Suprapubic skin (tissue), 4 donors: ENCODE measurements at regions not wholly inside any gene's neighbourhood (a gene's known extent, or its start where the extent isn't known, plus 50 kb on each side); places are given as distances from the start of the nearest gene placed in this dataset.
A peak's percentile ranks its signal among the peaks of the same experiment; 100 is the strongest.
"Not testable (repeated sequence)": the region's sequence is repeated elsewhere in the genome, so short reads cannot be mapped to it uniquely, and the experiment has no call there.

Source experiments
- DNase-seq, 2 donors: peaks; one replicate each; pipeline ENCODE4 v3.0.0-alpha.2; 2019; ENCODE audit warnings: low spot score in 2 of 2
- H3K27ac ChIP-seq: fragments of 200-600 bp; sonication (generic); one replicate; pipeline ENCODE4 v1.5.1; 2019
- H3K27me3 ChIP-seq: fragments of 200-600 bp; sonication (generic); one replicate; pipeline ENCODE4 v1.5.1; 2019
- H3K36me3 ChIP-seq: fragments of 200-600 bp; sonication (generic); one replicate; pipeline ENCODE4 v1.5.1; 2019
- H3K4me1 ChIP-seq: fragments of 200-600 bp; sonication (generic); one replicate; pipeline ENCODE4 v1.5.1; 2019
- H3K4me3 ChIP-seq: fragments of 200-600 bp; sonication (generic); one replicate; pipeline ENCODE4 v1.5.1; 2019; ENCODE audit warnings: mild to moderate bottlenecking
- H3K9me3 ChIP-seq: fragments of 200-600 bp; sonication (generic); one replicate; pipeline ENCODE4 v1.5.1; 2019
- EP300 ChIP-seq: sonication (generic); formaldehyde crosslinking; IDR thresholded peaks from one replicate; pipeline ENCODE4 v1.6.1; 2017; ENCODE audit warnings: antibody characterized with exemption
- POLR2A ChIP-seq, 2 donors: fragments of 450-650 bp; IDR thresholded peaks; one replicate each; pipeline ENCODE4 v1.6.1; 2017; ENCODE audit warnings: antibody characterized with exemption in 2 of 2, mild to moderate bottlenecking in 2 of 2, moderate library complexity in 2 of 2
- POLR2AphosphoS5 ChIP-seq, 3 donors: sonication (generic); formaldehyde crosslinking; IDR thresholded peaks; one replicate each; pipeline ENCODE4 v1.6.1; 2017; ENCODE audit warnings: antibody characterized with exemption in 3 of 3
- WGBS: methylation state at CpG from one replicate; pipeline ENCODE4 v1.1.5; 2018; 5-methylcytosine and 5-hydroxymethylcytosine counted together
- TF ChIP-seq, protein P1 (sequence below), 2 donors: fragments of 200-600 bp in 1 of 2; fragments of 450-650 bp in 1 of 2; sonication (generic) in 1 of 2; IDR thresholded peaks; one replicate each; pipeline ENCODE4 v1.5.1; 2016 to 2019; ENCODE audit warnings: antibody characterized with exemption in 2 of 2, mild to moderate bottlenecking in 1 of 2, moderate library complexity in 1 of 2

DNA sequence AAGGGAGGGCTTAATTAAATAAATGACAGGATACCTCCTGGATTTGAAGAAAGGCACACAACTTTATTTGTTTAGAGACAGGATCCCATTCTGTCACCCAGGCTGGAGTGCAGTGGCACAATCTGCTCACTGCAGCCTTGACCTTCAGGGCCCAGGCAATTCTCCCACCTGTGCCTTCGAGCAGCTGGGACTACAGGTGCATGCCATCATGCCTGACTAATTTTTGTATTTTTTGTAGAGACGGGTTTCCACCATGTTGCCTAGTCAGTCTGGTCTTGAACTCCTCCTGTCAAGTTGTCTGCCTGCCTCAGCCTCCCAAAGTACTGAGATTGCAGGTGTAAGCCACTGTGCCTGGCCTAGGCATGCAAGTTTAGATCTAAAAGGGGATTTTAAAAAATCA is 272.7 kb upstream of the MBL2 start:
- no peaks in the 10 kb centered on the region for H3K27me3 ChIP-seq
- H3K9me3 ChIP-seq = no peaks in the 10 kb centered on the region
- H3K36me3 ChIP-seq = no peaks in the 10 kb centered on the region
- WGBS = 58% methylated on average over 2 of the region's 2 CpGs
- no peak for TF ChIP-seq EP300
- TF ChIP-seq POLR2AphosphoS5 (IDR thresholded peaks at IDR 0.05) = no peak
- TF ChIP-seq POLR2A (IDR thresholded peaks at IDR 0.05) = no peak
- TF ChIP-seq, protein P1, sequence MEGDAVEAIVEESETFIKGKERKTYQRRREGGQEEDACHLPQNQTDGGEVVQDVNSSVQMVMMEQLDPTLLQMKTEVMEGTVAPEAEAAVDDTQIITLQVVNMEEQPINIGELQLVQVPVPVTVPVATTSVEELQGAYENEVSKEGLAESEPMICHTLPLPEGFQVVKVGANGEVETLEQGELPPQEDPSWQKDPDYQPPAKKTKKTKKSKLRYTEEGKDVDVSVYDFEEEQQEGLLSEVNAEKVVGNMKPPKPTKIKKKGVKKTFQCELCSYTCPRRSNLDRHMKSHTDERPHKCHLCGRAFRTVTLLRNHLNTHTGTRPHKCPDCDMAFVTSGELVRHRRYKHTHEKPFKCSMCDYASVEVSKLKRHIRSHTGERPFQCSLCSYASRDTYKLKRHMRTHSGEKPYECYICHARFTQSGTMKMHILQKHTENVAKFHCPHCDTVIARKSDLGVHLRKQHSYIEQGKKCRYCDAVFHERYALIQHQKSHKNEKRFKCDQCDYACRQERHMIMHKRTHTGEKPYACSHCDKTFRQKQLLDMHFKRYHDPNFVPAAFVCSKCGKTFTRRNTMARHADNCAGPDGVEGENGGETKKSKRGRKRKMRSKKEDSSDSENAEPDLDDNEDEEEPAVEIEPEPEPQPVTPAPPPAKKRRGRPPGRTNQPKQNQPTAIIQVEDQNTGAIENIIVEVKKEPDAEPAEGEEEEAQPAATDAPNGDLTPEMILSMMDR (IDR thresholded peaks at IDR 0.05) = no peak
- no peak overlapping the region for H3K4me3 ChIP-seq
- DNase-seq = no peak
- H3K27ac ChIP-seq = no peak overlapping the region
- H3K4me1 ChIP-seq = no peaks in the 10 kb centered on the region

DNA sequence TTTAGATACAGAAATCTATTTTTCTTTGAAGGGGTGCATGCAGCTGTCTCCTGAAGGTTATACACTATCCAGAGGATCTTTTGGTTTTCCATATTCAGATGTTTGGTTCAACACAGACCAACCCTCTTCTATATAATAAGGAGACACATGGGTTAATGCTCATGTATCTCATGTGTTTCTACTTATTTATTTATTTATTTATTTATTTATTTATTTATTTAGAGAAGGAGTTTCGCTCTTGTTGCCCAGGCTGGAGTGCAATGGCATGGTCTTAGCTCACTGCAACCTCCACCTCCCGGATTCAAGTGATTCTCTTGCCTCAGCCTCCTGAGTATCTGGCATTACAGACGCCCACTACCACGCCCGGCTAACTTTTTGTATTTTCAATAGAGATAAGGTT is 263.2 kb upstream of the MBL2 start:
- H3K27ac ChIP-seq, H3K36me3 ChIP-seq, H3K27me3 ChIP-seq, H3K9me3 ChIP-seq, H3K4me3 ChIP-seq, H3K4me1 ChIP-seq, DNase-seq: not testable (repeated sequence)
- WGBS = 79% methylated on average over 5 of the region's 5 CpGs

DNA sequence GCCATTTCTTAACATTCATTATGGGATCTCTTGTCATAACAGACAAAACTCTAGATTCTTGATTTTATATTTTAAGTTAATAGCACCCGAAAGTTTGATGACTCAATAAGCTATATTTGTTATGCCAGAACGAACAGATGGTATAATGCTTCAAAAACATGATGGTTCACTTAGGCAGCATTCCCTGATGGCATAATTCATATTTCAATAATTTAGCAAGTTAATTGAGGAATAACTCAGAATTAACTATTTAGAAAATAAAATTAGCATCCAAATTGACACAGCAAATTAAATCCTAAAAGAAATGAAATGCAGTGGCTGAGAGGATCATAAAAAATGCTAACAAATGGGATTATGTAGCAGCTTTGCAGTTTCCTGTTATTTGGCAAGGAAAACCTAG is 260.8 kb upstream of the MBL2 start:
- no peak for TF ChIP-seq POLR2A (IDR thresholded peaks at IDR 0.05)
- TF ChIP-seq EP300 = no peak
- H3K36me3 ChIP-seq = no peaks in the 10 kb centered on the region
- peaks cover 6% of the 10 kb centered on the region for H3K4me1 ChIP-seq
- no peak overlapping the region for H3K4me3 ChIP-seq
- DNase-seq = no peak
- 52% methylated on average over 2 of the region's 2 CpGs for WGBS
- no peaks in the 10 kb centered on the region for H3K9me3 ChIP-seq
- H3K27me3 ChIP-seq = no peaks in the 10 kb centered on the region
- no peak overlapping the region for H3K27ac ChIP-seq

DNA sequence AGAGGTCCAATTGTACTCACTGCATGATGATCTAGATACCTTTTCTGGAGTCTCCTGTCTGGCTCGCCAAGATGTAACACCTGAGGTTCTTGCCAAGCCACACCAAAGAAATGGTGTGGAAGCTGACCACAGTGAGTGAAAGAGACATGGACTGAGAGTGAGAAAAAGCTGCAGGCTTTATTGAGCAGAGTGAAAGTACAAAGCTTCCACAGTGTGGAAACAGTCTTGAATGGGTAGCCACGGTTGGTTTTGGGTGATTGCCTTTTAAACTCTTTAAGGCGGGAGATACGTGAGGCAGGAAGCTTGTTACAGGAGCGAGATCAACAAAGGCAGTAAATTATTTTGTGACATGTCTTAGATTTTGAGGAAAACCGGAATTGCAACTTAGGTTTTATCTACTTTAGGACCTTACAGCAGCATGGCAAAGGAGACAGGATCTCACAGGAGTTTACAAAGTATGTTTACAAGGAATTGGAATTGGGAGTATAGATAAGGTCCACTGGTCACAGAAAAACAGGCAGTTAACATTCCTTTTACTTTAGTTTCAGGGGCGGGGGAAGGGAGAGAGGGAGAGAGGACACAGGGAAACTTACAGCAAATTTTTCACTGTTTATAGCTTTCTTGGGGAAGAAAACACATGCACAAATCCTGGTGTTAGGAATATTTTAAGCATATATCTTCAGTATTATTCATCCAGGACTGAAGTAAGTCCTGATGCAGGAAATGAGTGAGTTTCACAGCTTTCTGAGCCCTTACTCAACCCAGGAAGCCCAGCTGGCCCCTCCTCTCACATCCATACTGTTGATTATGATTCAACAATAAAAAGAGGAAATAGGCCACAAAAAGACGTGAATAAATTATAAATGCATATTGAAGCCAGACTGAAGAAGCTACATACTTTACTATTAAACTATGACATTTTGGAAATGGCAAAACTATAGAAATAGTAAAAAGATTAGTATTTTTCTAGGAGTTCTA is 257.6 kb upstream of the MBL2 start:
- H3K27ac ChIP-seq, H3K27me3 ChIP-seq, H3K4me1 ChIP-seq, H3K36me3 ChIP-seq, H3K4me3 ChIP-seq, DNase-seq, H3K9me3 ChIP-seq: not testable (repeated sequence)
- WGBS = 16% methylated on average over 8 of the region's 8 CpGs

DNA sequence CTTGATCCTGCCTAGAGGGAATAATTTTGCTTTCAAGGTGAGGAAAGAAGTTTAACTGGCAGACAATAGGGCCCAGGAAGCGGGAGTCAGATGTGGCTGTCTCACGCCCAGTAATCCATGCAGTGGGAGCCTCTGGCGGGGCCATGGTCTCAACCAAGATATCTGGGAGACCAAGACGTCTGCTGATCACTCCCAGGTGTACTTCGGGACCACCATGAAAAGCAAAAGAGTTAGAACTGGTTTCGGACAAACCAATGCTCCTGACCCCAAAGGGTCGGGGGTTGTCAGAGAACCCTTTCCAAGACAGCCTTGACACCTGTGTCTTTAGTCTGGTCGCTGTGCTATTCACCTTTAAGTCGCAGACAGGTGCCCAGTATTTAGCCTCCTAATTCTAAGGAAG is 256.9 kb upstream of the MBL2 start:
- no peaks in the 10 kb centered on the region for H3K9me3 ChIP-seq
- H3K27ac ChIP-seq = no peak overlapping the region
- no peak overlapping the region for H3K4me3 ChIP-seq
- WGBS = 91% methylated on average over 9 of the region's 9 CpGs
- no peak for TF ChIP-seq POLR2A (IDR thresholded peaks at IDR 0.05)
- TF ChIP-seq POLR2AphosphoS5 (IDR thresholded peaks at IDR 0.05) = no peak
- no peak for TF ChIP-seq EP300
- TF ChIP-seq, protein P1 (IDR thresholded peaks at IDR 0.05) = no peak
- DNase-seq = no peak
- H3K4me1 ChIP-seq = peaks cover 13% of the 10 kb centered on the region
- H3K36me3 ChIP-seq = no peaks in the 10 kb centered on the region
- no peaks in the 10 kb centered on the region for H3K27me3 ChIP-seq

DNA sequence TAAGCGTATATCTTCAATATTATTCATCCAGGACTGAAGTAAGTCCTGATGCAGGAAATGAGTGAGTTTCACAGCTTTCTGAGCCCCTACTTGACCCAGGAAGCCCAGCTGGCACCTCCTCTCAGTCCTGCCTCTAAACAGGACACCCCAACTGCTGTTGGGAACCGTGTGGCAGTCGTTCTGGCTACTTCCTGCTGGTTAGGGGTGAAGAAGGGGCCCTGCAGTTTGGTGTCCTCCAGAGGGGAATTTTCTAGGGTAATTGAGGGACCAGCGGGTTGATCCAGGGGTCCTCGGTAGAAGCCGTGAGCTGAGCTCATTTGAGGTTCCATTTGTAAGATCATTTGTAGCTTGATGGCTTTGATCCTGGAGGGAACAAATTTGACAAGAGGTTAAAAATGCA is 253.2 kb upstream of the MBL2 start:
- not testable (repeated sequence) for H3K36me3 ChIP-seq, H3K9me3 ChIP-seq, DNase-seq, H3K4me3 ChIP-seq, H3K27ac ChIP-seq, H3K27me3 ChIP-seq
- WGBS = 92% methylated on average over 3 of the region's 6 CpGs
- peaks cover 13% of the 10 kb centered on the region for H3K4me1 ChIP-seq

DNA sequence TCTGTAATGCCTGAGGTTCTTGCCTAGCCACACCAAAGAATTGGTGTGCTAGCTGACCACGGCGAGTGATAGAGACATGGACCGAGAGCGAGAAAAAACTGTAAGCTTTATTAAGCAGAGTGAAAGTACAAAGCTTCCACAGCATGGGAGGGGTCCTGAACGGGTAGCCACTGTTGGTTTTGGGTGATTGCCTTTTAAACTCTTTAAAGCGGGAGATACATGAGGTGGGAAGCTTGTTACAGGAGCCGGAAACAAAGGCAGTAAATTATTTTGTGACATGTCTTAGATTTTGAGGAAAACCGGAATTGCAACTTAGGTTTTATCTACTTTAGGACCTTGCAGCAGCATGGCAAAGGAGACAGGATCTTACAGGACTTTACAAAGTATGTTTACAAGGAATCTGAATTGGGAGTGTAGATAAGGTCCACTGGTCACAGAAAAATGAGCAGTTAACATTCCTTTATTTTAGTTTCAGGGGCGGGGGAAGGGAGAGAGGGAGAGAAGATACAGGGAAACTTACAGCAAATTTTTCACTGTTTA is 252.7 kb upstream of the MBL2 start:
- peak overlapping the region; percentile 33 for H3K4me3 ChIP-seq
- H3K27ac ChIP-seq = no peak overlapping the region
- peaks cover 9% of the 10 kb centered on the region for H3K4me1 ChIP-seq
- DNase-seq = no peak
- no peaks in the 10 kb centered on the region for H3K27me3 ChIP-seq
- TF ChIP-seq, protein P1 (IDR thresholded peaks at IDR 0.05) = no peak
- TF ChIP-seq POLR2A (IDR thresholded peaks at IDR 0.05) (no peak), EP300 (no peak), POLR2AphosphoS5 (IDR thresholded peaks at IDR 0.05) (no peak)
- no peaks in the 10 kb centered on the region for H3K9me3 ChIP-seq
- no peaks in the 10 kb centered on the region for H3K36me3 ChIP-seq
- 15% methylated on average over 9 of the region's 9 CpGs for WGBS
